BLaER1 (cell line): ENCODE measurements at regions not wholly inside any gene's neighbourhood (a gene's known extent, or its start where the extent isn't known, plus 50 kb on each side); places are given as distances from the start of the nearest gene placed in this dataset.
A peak's percentile ranks its signal among the peaks of the same experiment; 100 is the strongest.

Experiments
- H3K27ac ChIP-seq: shearing (Covaris generic); formaldehyde crosslinking; 2 replicates; pipeline ENCODE4 v1.8.1; 2022
- H3K27me3 ChIP-seq: shearing (Covaris generic); formaldehyde crosslinking; 2 replicates; pipeline ENCODE4 v1.8.1; 2022
- H3K36me3 ChIP-seq: shearing (Covaris generic); formaldehyde crosslinking; 2 replicates; pipeline ENCODE4 v1.8.1; 2022
- H3K4me1 ChIP-seq: shearing (Covaris generic); formaldehyde crosslinking; 2 replicates; pipeline ENCODE4 v1.8.1; 2022
- H3K4me2 ChIP-seq: shearing (Covaris generic); formaldehyde crosslinking; 2 replicates; pipeline ENCODE4 v1.8.1; 2022
- H3K4me3 ChIP-seq: shearing (Covaris generic); formaldehyde crosslinking; 2 replicates; pipeline ENCODE4 v1.8.1; 2022
- H3K9ac ChIP-seq: shearing (Covaris generic); formaldehyde crosslinking; 2 replicates; pipeline ENCODE4 v1.8.1; 2022
- H3K9me3 ChIP-seq: shearing (Covaris generic); formaldehyde crosslinking; 2 replicates; pipeline ENCODE4 v1.8.1; 2022
- H4K20me1 ChIP-seq: shearing (Covaris generic); formaldehyde crosslinking; 2 replicates; pipeline ENCODE4 v1.8.1; 2022
- Cebpa-rat ChIP-seq: shearing (Covaris generic); IDR thresholded peaks from 2 replicates; pipeline ENCODE4 v1.8.1; 2022

GRCh38 chr10:75319274-75319673 lies 82.3 kb downstream of the ZNF503 start:
- Histone ChIP-seq H3K4me3 (no peak overlapping the region), H3K36me3 (no peaks in the 10 kb centered on the region), H4K20me1 (no peaks in the 10 kb centered on the region), H3K9ac (no peak overlapping the region), H3K4me1 (no peaks in the 10 kb centered on the region), H3K27me3 (no peaks in the 10 kb centered on the region), H3K27ac (no peak overlapping the region), H3K9me3 (peaks cover 34% of the 10 kb centered on the region), H3K4me2 (no peak overlapping the region)
- TF ChIP-seq Cebpa-rat: no peak

GRCh38 chr10:75314570-75314969 lies 78.8 kb upstream of the COMTD1 start:
- H3K4me1 ChIP-seq: no peaks in the 10 kb centered on the region
- TF ChIP-seq Cebpa-rat: no peak

GRCh38 chr10:75312440-75312839 lies 76.7 kb upstream of the COMTD1 start:
- Histone ChIP-seq H3K27me3 (no peaks in the 10 kb centered on the region), H3K9ac (no peak overlapping the region), H3K4me2 (no peak overlapping the region), H3K27ac (no peak overlapping the region), H3K9me3 (peaks cover 41% of the 10 kb centered on the region), H3K4me3 (no peak overlapping the region), H3K36me3 (no peaks in the 10 kb centered on the region), H4K20me1 (no peaks in the 10 kb centered on the region), H3K4me1 (no peaks in the 10 kb centered on the region)
- no peak for TF ChIP-seq Cebpa-rat

More at GRCh38 chr10:75314570-75314969, 78.8 kb upstream of the COMTD1 start:
- no peak overlapping the region for H3K4me2 ChIP-seq
- no peaks in the 10 kb centered on the region for H4K20me1 ChIP-seq
- no peak overlapping the region for H3K4me3 ChIP-seq
- H3K27me3 ChIP-seq: no peaks in the 10 kb centered on the region
- H3K27ac ChIP-seq: no peak overlapping the region
- no peaks in the 10 kb centered on the region for H3K36me3 ChIP-seq
- no peak overlapping the region for H3K9ac ChIP-seq
- peaks cover 38% of the 10 kb centered on the region for H3K9me3 ChIP-seq

GRCh38 chr10:75305675-75306074 lies 69.9 kb upstream of the COMTD1 start:
- H3K27ac ChIP-seq: no peak overlapping the region
- H3K4me3 ChIP-seq: no peak overlapping the region
- no peaks in the 10 kb centered on the region for H4K20me1 ChIP-seq
- no peak overlapping the region for H3K9ac ChIP-seq
- no peaks in the 10 kb centered on the region for H3K27me3 ChIP-seq
- no peaks in the 10 kb centered on the region for H3K4me1 ChIP-seq
- TF ChIP-seq Cebpa-rat: no peak
- H3K36me3 ChIP-seq: no peaks in the 10 kb centered on the region
- H3K9me3 ChIP-seq: peaks cover 24% of the 10 kb centered on the region
- H3K4me2 ChIP-seq: no peak overlapping the region

- Histone ChIP-seq H3K4me2 (no peak overlapping the region), H3K36me3 (no peaks in the 10 kb centered on the region), H3K4me1 (no peaks in the 10 kb centered on the region), H3K9ac (no peak overlapping the region), H3K27me3 (no peaks in the 10 kb centered on the region), H3K4me3 (no peak overlapping the region), H3K9me3 (peaks cover 24% of the 10 kb centered on the region), H4K20me1 (no peaks in the 10 kb centered on the region), H3K27ac (no peak overlapping the region)
- no peak for TF ChIP-seq Cebpa-rat
Observed at GRCh38 chr10:75304741-75305390, 69.1 kb upstream of the COMTD1 start.

GRCh38 chr10:75304313-75304712 lies 68.6 kb upstream of the COMTD1 start:
- Histone ChIP-seq H3K27me3 (no peaks in the 10 kb centered on the region), H3K4me2 (no peak overlapping the region), H3K4me3 (no peak overlapping the region), H3K9ac (no peak overlapping the region), H3K4me1 (no peaks in the 10 kb centered on the region), H3K9me3 (peaks cover 24% of the 10 kb centered on the region), H3K36me3 (no peaks in the 10 kb centered on the region), H3K27ac (no peak overlapping the region), H4K20me1 (no peaks in the 10 kb centered on the region)
- no peak for TF ChIP-seq Cebpa-rat

- no peaks in the 10 kb centered on the region for H4K20me1 ChIP-seq
- no peak overlapping the region for H3K4me2 ChIP-seq
Observed at GRCh38 chr10:75303045-75303777, 67.5 kb upstream of the COMTD1 start.

GRCh38 chr10:75302029-75302428 lies 66.3 kb upstream of the COMTD1 start:
- no peak for TF ChIP-seq Cebpa-rat
- Histone ChIP-seq H3K4me2 (no peak overlapping the region), H4K20me1 (no peaks in the 10 kb centered on the region), H3K27ac (no peak overlapping the region), H3K36me3 (no peaks in the 10 kb centered on the region), H3K9me3 (peaks cover 6% of the 10 kb centered on the region), H3K4me1 (no peaks in the 10 kb centered on the region), H3K9ac (no peak overlapping the region), H3K4me3 (no peak overlapping the region), H3K27me3 (no peaks in the 10 kb centered on the region)

More at GRCh38 chr10:75303045-75303777, 67.5 kb upstream of the COMTD1 start:
- no peaks in the 10 kb centered on the region for H3K36me3 ChIP-seq
- no peaks in the 10 kb centered on the region for H3K27me3 ChIP-seq
- H3K9me3 ChIP-seq: peaks cover 17% of the 10 kb centered on the region
- no peak overlapping the region for H3K9ac ChIP-seq
- no peak overlapping the region for H3K4me3 ChIP-seq
- no peaks in the 10 kb centered on the region for H3K4me1 ChIP-seq
- no peak overlapping the region for H3K27ac ChIP-seq
- TF ChIP-seq Cebpa-rat: no peak

- Histone ChIP-seq H4K20me1 (no peaks in the 10 kb centered on the region), H3K9ac (no peak overlapping the region), H3K27me3 (no peaks in the 10 kb centered on the region), H3K27ac (no peak overlapping the region), H3K36me3 (no peaks in the 10 kb centered on the region), H3K4me1 (peaks cover 13% of the 10 kb centered on the region), H3K4me2 (no peak overlapping the region), H3K9me3 (peaks cover 3% of the 10 kb centered on the region; the same call in 1 of the 2 replicates), H3K4me3 (no peak overlapping the region)
- no peak for TF ChIP-seq Cebpa-rat
Observed at GRCh38 chr10:75297021-75297599, 61.4 kb upstream of the COMTD1 start.

GRCh38 chr10:75295868-75296441 lies 60.2 kb upstream of the COMTD1 start:
- TF ChIP-seq Cebpa-rat: no peak
- no peaks in the 10 kb centered on the region; the same call in 1 of the 2 replicates for H3K9me3 ChIP-seq
- peak overlapping the region; percentile 74 for H3K4me3 ChIP-seq
- peak overlapping the region; percentile 78 for H3K4me2 ChIP-seq
- peak overlapping the region; percentile 74 for H3K9ac ChIP-seq
- H4K20me1 ChIP-seq: no peaks in the 10 kb centered on the region
- no peaks in the 10 kb centered on the region for H3K36me3 ChIP-seq
- H3K4me1 ChIP-seq: peaks cover 13% of the 10 kb centered on the region
- no peaks in the 10 kb centered on the region for H3K27me3 ChIP-seq
- H3K27ac ChIP-seq: no peak overlapping the region
